NT2/D1 (cell line): ENCODE measurements at regions not wholly inside any gene's neighbourhood (a gene's known extent, or its start where the extent isn't known, plus 50 kb on each side); places are given as distances from the start of the nearest gene placed in this dataset.
A peak's percentile ranks its signal among the peaks of the same experiment; 100 is the strongest.
"Not testable (repeated sequence)": the region's sequence is repeated elsewhere in the genome, so short reads cannot be mapped to it uniquely, and the experiment has no call there.

ENCODE experiments used
- DNase-seq: peaks from one replicate; pipeline ENCODE4 v3.0.0-alpha.2; 2011; ENCODE audit warnings: low read depth, low spot score
- H3K27me3 ChIP-seq: 2 replicates; pipeline ENCODE4 v1.6.0; 2011; ENCODE audit warnings: mild to moderate bottlenecking; ENCODE audit not compliant: insufficient read length, insufficient read depth
- H3K36me3 ChIP-seq: 2 replicates; pipeline ENCODE4 v1.6.1; 2011; ENCODE audit warnings: mild to moderate bottlenecking, low read length, mixed read lengths; ENCODE audit not compliant: insufficient read depth, insufficient read length
- H3K4me1 ChIP-seq: 2 replicates; pipeline ENCODE4 v1.5.1; 2011; ENCODE audit not compliant: insufficient read depth, insufficient read length
- H3K4me3 ChIP-seq: 2 replicates; pipeline ENCODE4 v1.5.1; 2011; ENCODE audit warnings: low read depth; ENCODE audit not compliant: insufficient read length
- H3K9ac ChIP-seq: 2 replicates; pipeline ENCODE4 v1.6.0; 2011; ENCODE audit warnings: low read depth; ENCODE audit not compliant: insufficient read length
- H3K9me3 ChIP-seq: 2 replicates; pipeline ENCODE4 v1.5.1; 2011; ENCODE audit warnings: mild to moderate bottlenecking, low read length; ENCODE audit not compliant: insufficient read depth
- SUZ12 ChIP-seq: IDR thresholded peaks from 2 replicates; pipeline ENCODE4 v1.6.1; 2011; ENCODE audit not compliant: insufficient read length, insufficient read depth; ENCODE audit errors: extremely low read depth
- YY1 ChIP-seq: IDR thresholded peaks from 2 replicates; pipeline ENCODE4 v1.6.1; 2011; ENCODE audit not compliant: insufficient read length, insufficient read depth
- ZNF274 ChIP-seq: IDR thresholded peaks from 2 replicates; pipeline ENCODE4 v1.6.1; 2011; ENCODE audit warnings: mild to moderate bottlenecking, low read depth, low read length

- H3K4me3 ChIP-seq: no peak overlapping the region
- no peak for DNase-seq
- H3K27me3 ChIP-seq: no peaks in the 10 kb centered on the region
- H3K9ac ChIP-seq: no peak overlapping the region
- peaks cover 2% of the 10 kb centered on the region for H3K4me1 ChIP-seq
- H3K9me3 ChIP-seq: no peaks in the 10 kb centered on the region
- H3K36me3 ChIP-seq: no peaks in the 10 kb centered on the region
- no peak for TF ChIP-seq SUZ12
- TF ChIP-seq ZNF274: no peak
- TF ChIP-seq YY1: no peak
Measured at GRCh38 chr4:82108506-82108905, 265.3 kb downstream of the HNRNPD start.

- no peak overlapping the region for H3K4me3 ChIP-seq
- TF ChIP-seq YY1 (no peak), ZNF274 (no peak), SUZ12 (no peak)
- H3K4me1 ChIP-seq: peaks cover 2% of the 10 kb centered on the region
- no peaks in the 10 kb centered on the region for H3K36me3 ChIP-seq
- H3K9me3 ChIP-seq: no peaks in the 10 kb centered on the region
- DNase-seq: peak; percentile 27
- H3K27me3 ChIP-seq: no peaks in the 10 kb centered on the region
- H3K9ac ChIP-seq: no peak overlapping the region
Measured at GRCh38 chr4:82104578-82104977, 269.2 kb downstream of the HNRNPD start.

GRCh38 chr4:82099928-82100579, 273.7 kb downstream of the HNRNPD start:
- Histone ChIP-seq H3K36me3 (no peaks in the 10 kb centered on the region), H3K4me1 (peaks cover 2% of the 10 kb centered on the region), H3K4me3 (no peak overlapping the region), H3K9ac (no peak overlapping the region), H3K9me3 (no peaks in the 10 kb centered on the region), H3K27me3 (no peaks in the 10 kb centered on the region)
- DNase-seq: no peak
- no peak for TF ChIP-seq SUZ12
- TF ChIP-seq ZNF274: no peak
- TF ChIP-seq YY1: no peak

GRCh38 chr4:82097504-82097903, 276.3 kb downstream of the HNRNPD start:
- H3K4me1 ChIP-seq: no peaks in the 10 kb centered on the region
- no peaks in the 10 kb centered on the region for H3K36me3 ChIP-seq
- H3K9ac ChIP-seq: no peak overlapping the region
- H3K4me3 ChIP-seq: no peak overlapping the region
- no peaks in the 10 kb centered on the region for H3K27me3 ChIP-seq
- no peak for DNase-seq
- TF ChIP-seq YY1: no peak
- TF ChIP-seq SUZ12: no peak
- TF ChIP-seq ZNF274: no peak
- H3K9me3 ChIP-seq: no peaks in the 10 kb centered on the region

GRCh38 chr4:82090717-82091116, 283.1 kb downstream of the HNRNPD start:
- H3K36me3 ChIP-seq: no peaks in the 10 kb centered on the region
- peaks cover 6% of the 10 kb centered on the region; the same call in 1 of the 2 replicates for H3K9me3 ChIP-seq

GRCh38 chr4:82084747-82085146, 289.0 kb downstream of the HNRNPD start:
- Histone ChIP-seq H3K9ac (no peak overlapping the region), H3K27me3 (no peaks in the 10 kb centered on the region)
- no peak for TF ChIP-seq YY1
- no peak for TF ChIP-seq SUZ12
- TF ChIP-seq ZNF274: no peak

More at GRCh38 chr4:82090717-82091116, 283.1 kb downstream of the HNRNPD start:
- H3K4me3 ChIP-seq: no peak overlapping the region
- H3K27me3 ChIP-seq: no peaks in the 10 kb centered on the region
- no peak for DNase-seq
- H3K9ac ChIP-seq: no peak overlapping the region
- no peak for TF ChIP-seq YY1
- TF ChIP-seq SUZ12: no peak
- TF ChIP-seq ZNF274: no peak
- no peaks in the 10 kb centered on the region for H3K4me1 ChIP-seq

GRCh38 chr4:82077471-82077995, 296.3 kb downstream of the HNRNPD start:
- H3K9ac ChIP-seq, H3K4me3 ChIP-seq, H3K36me3 ChIP-seq, H3K27me3 ChIP-seq, H3K4me1 ChIP-seq, DNase-seq, H3K9me3 ChIP-seq: not testable (repeated sequence)

More at GRCh38 chr4:82084747-82085146, 289.0 kb downstream of the HNRNPD start:
- Histone ChIP-seq H3K4me1 (no peaks in the 10 kb centered on the region), H3K4me3 (no peak overlapping the region), H3K9me3 (no peaks in the 10 kb centered on the region), H3K36me3 (no peaks in the 10 kb centered on the region)
- no peak for DNase-seq

- no peak for DNase-seq
- H3K4me1 ChIP-seq: no peaks in the 10 kb centered on the region
- H3K36me3 ChIP-seq: no peaks in the 10 kb centered on the region
- TF ChIP-seq ZNF274: no peak
- no peak for TF ChIP-seq YY1
- TF ChIP-seq SUZ12: no peak
- no peak overlapping the region for H3K9ac ChIP-seq
- 0 out of 2 replicates have a peak, but pooled peaks cover 3% of the 10 kb centered on the region for H3K9me3 ChIP-seq
- H3K27me3 ChIP-seq: no peaks in the 10 kb centered on the region
- H3K4me3 ChIP-seq: no peak overlapping the region
Measured at GRCh38 chr4:82076809-82077208, 297.0 kb downstream of the HNRNPD start.
